Astrocyte (in vitro differentiated cells and primary cell): ENCODE measurements at regions not wholly inside any gene's neighbourhood (a gene's known extent, or its start where the extent isn't known, plus 50 kb on each side); places are given as distances from the start of the nearest gene placed in this dataset.

Experiments used
- DNase-seq: peaks from one replicate; pipeline ENCODE4 v3.0.0-alpha.2; 2010; ENCODE audit warnings: low read depth
- FAIRE-seq: peaks from 2 replicates; lab custom pipeline; 2011; peaks lifted over from hg19 to GRCh38; lab: Jason Lieb, UNC
- H2AFZ ChIP-seq: 2 replicates; pipeline ENCODE4 v1.6.0; 2012; ENCODE audit warnings: low read depth, low read length, inconsistent platforms
- H3K27ac ChIP-seq: 2 replicates; pipeline ENCODE4 v1.5.1; 2011; ENCODE audit warnings: low read depth, low read length, inconsistent platforms
- H3K27me3 ChIP-seq: 2 replicates; pipeline ENCODE4 v1.6.0; 2011; ENCODE audit warnings: low read length, inconsistent platforms; ENCODE audit not compliant: insufficient read depth
- H3K36me3 ChIP-seq: 2 replicates; pipeline ENCODE4 v1.5.1; 2011; ENCODE audit warnings: low read length, inconsistent platforms; ENCODE audit not compliant: insufficient read depth
- H3K4me1 ChIP-seq: 2 replicates; pipeline ENCODE4 v1.5.1; 2011; ENCODE audit warnings: low read length, inconsistent platforms; ENCODE audit not compliant: insufficient read depth
- H3K4me2 ChIP-seq: 2 replicates; pipeline ENCODE4 v1.6.0; 2012; ENCODE audit warnings: low read length, inconsistent platforms
- H3K4me3 ChIP-seq: 2 replicates; pipeline ENCODE4 v1.5.1; 2011; ENCODE audit warnings: low read depth, mild to moderate bottlenecking, low read length, inconsistent platforms; ENCODE audit not compliant: insufficient read depth
- H3K79me2 ChIP-seq: 2 replicates; pipeline ENCODE4 v1.6.0; 2012; ENCODE audit warnings: mild to moderate bottlenecking, low read length, inconsistent platforms; ENCODE audit not compliant: insufficient read depth
- H3K9ac ChIP-seq: 2 replicates; pipeline ENCODE4 v1.6.0; 2012; ENCODE audit warnings: mild to moderate bottlenecking, low read length, inconsistent platforms
- H3K9me3 ChIP-seq: 2 replicates; pipeline ENCODE4 v1.5.1; 2012; ENCODE audit warnings: low read depth, mild to moderate bottlenecking, low read length, inconsistent platforms; ENCODE audit not compliant: insufficient read depth
- H4K20me1 ChIP-seq: 2 replicates; pipeline ENCODE4 v1.6.0; 2012; ENCODE audit warnings: low read length, inconsistent platforms; ENCODE audit not compliant: insufficient read depth
- H3K27ac Mint-ChIP-seq: one replicate; pipeline ENCODE4 v1.8.0; 2021; ENCODE audit warnings: mild to moderate bottlenecking, mixed read lengths; ENCODE audit not compliant: unreplicated experiment
- H3K27me3 Mint-ChIP-seq: one replicate; pipeline ENCODE4 v1.8.0; 2021; ENCODE audit warnings: low read depth, mixed read lengths; ENCODE audit not compliant: unreplicated experiment
- H3K36me3 Mint-ChIP-seq: one replicate; pipeline ENCODE4 v1.8.0; 2021; ENCODE audit warnings: low read depth, mixed read lengths; ENCODE audit not compliant: unreplicated experiment
- H3K4me1 Mint-ChIP-seq: one replicate; pipeline ENCODE4 v1.8.0; 2021; ENCODE audit warnings: low read depth, mixed read lengths; ENCODE audit not compliant: unreplicated experiment
- H3K4me3 Mint-ChIP-seq: one replicate; pipeline ENCODE4 v1.8.0; 2021; ENCODE audit warnings: mild to moderate bottlenecking, moderate library complexity, mixed read lengths; ENCODE audit not compliant: unreplicated experiment
- H3K9me3 Mint-ChIP-seq: one replicate; pipeline ENCODE4 v1.8.0; 2021; ENCODE audit warnings: mild to moderate bottlenecking, mixed read lengths; ENCODE audit not compliant: unreplicated experiment
- CTCF ChIP-seq: IDR thresholded peaks from 2 replicates; pipeline ENCODE4 v1.5.1; 2011; ENCODE audit warnings: low read depth, mild to moderate bottlenecking, inconsistent platforms, low read length, moderate library complexity; ENCODE audit not compliant: insufficient read depth
- EZH2 ChIP-seq: IDR thresholded peaks from 2 replicates; pipeline ENCODE4 v1.6.1; 2012; ENCODE audit warnings: mild to moderate bottlenecking, low read length, inconsistent platforms; ENCODE audit not compliant: insufficient read depth

- H3K4me2 ChIP-seq = no peak overlapping the region
- H3K27ac ChIP-seq = no peak overlapping the region
- H3K27me3 Mint-ChIP-seq = peaks cover 2% of the 10 kb centered on the region
- H3K36me3 Mint-ChIP-seq = no peaks in the 10 kb centered on the region
- H2AFZ ChIP-seq = no peak overlapping the region
- no peak overlapping the region for H3K4me3 Mint-ChIP-seq
- no peaks in the 10 kb centered on the region for H3K9me3 Mint-ChIP-seq
- H3K9me3 ChIP-seq = no peaks in the 10 kb centered on the region
- no peak overlapping the region for H3K27ac Mint-ChIP-seq
- DNase-seq (no peak), FAIRE-seq (no peak)
- TF ChIP-seq CTCF (no peak), EZH2 (no peak)
- H3K4me3 ChIP-seq = no peak overlapping the region
- no peaks in the 10 kb centered on the region for H3K4me1 Mint-ChIP-seq
- H3K36me3 ChIP-seq = no peaks in the 10 kb centered on the region
- H3K9ac ChIP-seq = no peak overlapping the region
- H4K20me1 ChIP-seq = no peaks in the 10 kb centered on the region
- H3K79me2 ChIP-seq = no peaks in the 10 kb centered on the region
- H3K4me1 ChIP-seq = no peaks in the 10 kb centered on the region
- H3K27me3 ChIP-seq = no peaks in the 10 kb centered on the region
These were observed 63.5 kb upstream of the EMCN start for GRCh38 chr4:100581337-100581736.

DNA sequence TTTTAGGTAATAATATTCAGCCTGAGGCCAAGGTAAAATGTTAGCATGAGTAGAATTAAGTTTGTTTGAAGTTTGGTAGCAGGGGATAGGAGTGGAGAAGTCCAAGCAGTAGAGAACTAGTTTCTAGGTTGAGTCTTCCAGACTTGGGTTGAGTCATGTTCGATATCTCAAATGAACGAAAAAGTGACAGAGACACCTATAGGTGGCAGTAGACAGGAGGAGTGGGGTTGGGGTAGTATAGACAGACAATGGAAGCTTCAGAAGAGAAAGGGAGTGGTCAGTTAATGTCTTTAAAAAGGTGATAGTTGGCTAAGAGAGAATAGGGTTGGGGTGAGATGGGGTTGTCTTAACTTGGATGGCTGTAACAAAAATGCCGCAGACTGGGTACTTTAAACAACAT is 58.7 kb upstream of the EMCN start:
- no peaks in the 10 kb centered on the region for H3K4me1 ChIP-seq
- no peak overlapping the region for H3K4me2 ChIP-seq
- Mint-ChIP-seq H3K36me3 (no peaks in the 10 kb centered on the region), H3K9me3 (no peaks in the 10 kb centered on the region), H3K27ac (no peak overlapping the region), H3K4me3 (no peak overlapping the region), H3K27me3 (peaks cover 2% of the 10 kb centered on the region), H3K4me1 (no peaks in the 10 kb centered on the region)
- no peaks in the 10 kb centered on the region for H3K27me3 ChIP-seq
- no peak overlapping the region for H3K27ac ChIP-seq
- no peak for FAIRE-seq
- DNase-seq = no peak
- no peaks in the 10 kb centered on the region for H3K79me2 ChIP-seq
- H4K20me1 ChIP-seq = no peaks in the 10 kb centered on the region
- TF ChIP-seq EZH2 = no peak
- no peak for TF ChIP-seq CTCF
- H3K9ac ChIP-seq = no peak overlapping the region
- no peak overlapping the region for H3K4me3 ChIP-seq
- H3K9me3 ChIP-seq = no peaks in the 10 kb centered on the region
- no peak overlapping the region for H2AFZ ChIP-seq
- no peaks in the 10 kb centered on the region for H3K36me3 ChIP-seq

DNA sequence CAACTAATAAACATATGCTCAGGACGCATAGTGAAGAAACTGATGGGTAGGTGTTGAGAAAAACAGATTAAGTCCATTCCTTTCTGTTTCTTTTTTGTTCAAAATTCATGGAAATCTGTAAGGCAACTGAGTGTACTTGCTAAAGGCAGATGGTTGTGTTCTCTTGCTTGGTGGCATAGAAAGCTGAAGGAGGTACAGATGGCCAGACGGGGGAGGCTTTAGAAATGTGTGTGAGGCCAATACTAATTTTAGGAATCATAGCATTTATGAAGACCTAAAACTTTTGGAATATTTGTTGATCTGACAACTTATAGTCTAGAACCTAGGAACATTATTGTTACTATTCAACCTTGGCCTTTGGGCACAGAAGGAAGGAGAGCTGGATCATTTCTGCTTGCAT is 56.8 kb upstream of the EMCN start:
- Histone ChIP-seq H3K9me3 (no peaks in the 10 kb centered on the region), H3K27me3 (no peaks in the 10 kb centered on the region), H3K4me1 (no peaks in the 10 kb centered on the region), H4K20me1 (no peaks in the 10 kb centered on the region), H3K79me2 (no peaks in the 10 kb centered on the region), H3K27ac (no peak overlapping the region), H3K9ac (no peak overlapping the region), H2AFZ (no peak overlapping the region), H3K4me3 (no peak overlapping the region), H3K36me3 (no peaks in the 10 kb centered on the region), H3K4me2 (no peak overlapping the region)
- FAIRE-seq = no peak
- Mint-ChIP-seq H3K9me3 (no peaks in the 10 kb centered on the region), H3K27me3 (peaks cover 1% of the 10 kb centered on the region), H3K27ac (no peak overlapping the region), H3K36me3 (no peaks in the 10 kb centered on the region), H3K4me3 (no peak overlapping the region), H3K4me1 (no peaks in the 10 kb centered on the region)
- DNase-seq = no peak
- TF ChIP-seq EZH2 = no peak
- no peak for TF ChIP-seq CTCF
